ENCODE measurements at regions not wholly inside any gene's neighbourhood (a gene's known extent, or its start where the extent isn't known, plus 50 kb on each side); places are given as distances from the start of the nearest gene placed in this dataset.

GRCh38 chr4:104418286-104418685 is 76.4 kb downstream of the CXXC4 start:
- FAIRE-seq (no peak), DNase-seq (ENCODE audit: low spot score) (no peak)

GRCh38 chr4:104417357-104417882 is 77.3 kb downstream of the CXXC4 start:
- DNase-seq (ENCODE audit: low spot score) (no peak), FAIRE-seq (no peak)

GRCh38 chr4:104416725-104417356 is 77.9 kb downstream of the CXXC4 start:
- no peak for DNase-seq (ENCODE audit: low spot score)
- no peak for FAIRE-seq

DNA sequence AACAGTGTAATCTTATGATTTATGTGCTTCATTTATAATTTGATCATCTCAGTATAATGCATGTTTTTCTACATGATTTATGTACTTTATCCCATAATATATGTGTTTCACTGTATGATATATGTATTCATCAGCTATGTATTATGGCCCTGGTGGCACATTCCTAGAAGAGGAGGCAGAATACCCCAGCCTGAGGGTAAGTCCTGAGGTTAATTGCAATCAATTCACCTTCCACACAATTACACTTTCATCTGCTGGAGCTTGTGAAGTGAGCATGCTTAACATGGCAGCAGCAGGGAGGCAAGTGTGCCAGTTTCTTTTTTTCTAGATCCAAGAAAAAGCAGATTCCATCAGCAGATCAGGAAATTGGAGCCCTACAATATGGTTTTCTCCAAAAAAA is 81.2 kb downstream of the CXXC4 start:
- no peak for FAIRE-seq

DNA sequence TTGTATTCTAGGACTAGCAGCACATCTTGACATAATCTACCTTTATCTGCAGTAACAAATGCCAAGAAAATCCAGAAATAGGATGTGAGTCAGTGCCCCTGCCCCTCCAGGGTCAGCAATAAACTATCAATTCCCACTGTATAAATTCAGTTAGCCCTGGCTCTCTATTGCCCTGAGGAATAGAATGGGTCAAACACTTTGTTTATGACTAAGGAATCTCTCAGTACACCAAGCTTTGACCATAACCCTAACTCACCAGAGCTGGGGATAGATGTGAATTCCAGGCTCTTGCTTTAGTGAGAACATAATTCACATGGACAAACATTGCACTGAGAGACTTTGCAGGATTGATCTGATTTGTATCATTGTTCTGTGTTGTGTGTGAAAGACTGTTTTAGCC is 82.3 kb downstream of the CXXC4 start:
- FAIRE-seq: no peak
- DNase-seq (ENCODE audit: low spot score): no peak

More for the DNA sequence above, 81.2 kb downstream of the CXXC4 start:
- no peak for DNase-seq (ENCODE audit: low spot score)

GRCh38 chr4:104411502-104411901 is 83.2 kb downstream of the CXXC4 start:
- FAIRE-seq: peak; percentile 32

DNA sequence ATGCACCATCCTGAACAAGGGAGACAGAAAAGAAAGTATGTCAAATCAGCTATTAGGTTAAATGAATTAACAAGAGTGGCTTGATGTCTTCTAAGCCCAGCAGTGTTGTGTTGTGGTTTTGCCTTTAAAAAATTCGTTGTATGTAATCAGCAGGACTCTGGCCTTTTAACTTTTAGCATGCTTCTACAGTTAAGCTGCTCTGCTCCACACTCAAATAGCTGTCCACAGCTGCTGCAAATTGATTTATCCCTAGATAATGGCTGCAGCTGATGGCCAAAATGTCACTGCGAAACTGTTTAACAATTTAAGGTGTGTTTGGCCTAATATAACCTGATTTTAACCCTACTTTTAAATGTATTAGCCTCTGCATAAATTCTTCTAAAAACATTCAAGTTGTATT is 85.8 kb downstream of the CXXC4 start:
- FAIRE-seq (no peak), DNase-seq (ENCODE audit: low spot score) (no peak)

More at GRCh38 chr4:104411502-104411901, 83.2 kb downstream of the CXXC4 start:
- DNase-seq (ENCODE audit: low spot score): no peak

GRCh38 chr4:104404361-104404760 is 90.3 kb downstream of the CXXC4 start:
- no peak for FAIRE-seq
- no peak for DNase-seq (ENCODE audit: low spot score)

DNA sequence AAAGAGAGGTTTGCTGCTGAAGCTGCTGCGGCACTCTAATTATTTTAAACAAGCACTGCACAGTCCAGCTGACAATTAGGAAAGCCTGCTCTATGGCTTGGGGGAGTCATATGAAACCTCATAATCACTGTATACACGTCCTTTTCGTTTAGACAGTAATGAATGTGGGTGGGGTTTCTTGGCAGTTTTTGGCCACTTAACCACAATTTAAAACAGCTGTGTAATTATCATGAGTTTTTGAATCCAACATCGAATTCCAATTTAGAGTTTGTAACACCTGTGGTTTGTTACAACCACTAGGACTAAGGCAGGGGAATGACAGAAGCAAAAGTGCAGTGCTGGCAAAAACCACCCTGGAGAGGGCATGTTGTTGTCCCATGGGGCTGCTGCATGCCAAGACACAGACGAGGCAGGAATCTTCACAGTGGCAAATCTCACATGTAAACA is 99.5 kb downstream of the CXXC4 start:
- no peak for FAIRE-seq
- no peak for DNase-seq (ENCODE audit: low spot score)

- DNase-seq (ENCODE audit: low spot score) (no peak), FAIRE-seq (no peak)
Measured at GRCh38 chr4:104394406-104395167, 100.1 kb downstream of the CXXC4 start.

DNA sequence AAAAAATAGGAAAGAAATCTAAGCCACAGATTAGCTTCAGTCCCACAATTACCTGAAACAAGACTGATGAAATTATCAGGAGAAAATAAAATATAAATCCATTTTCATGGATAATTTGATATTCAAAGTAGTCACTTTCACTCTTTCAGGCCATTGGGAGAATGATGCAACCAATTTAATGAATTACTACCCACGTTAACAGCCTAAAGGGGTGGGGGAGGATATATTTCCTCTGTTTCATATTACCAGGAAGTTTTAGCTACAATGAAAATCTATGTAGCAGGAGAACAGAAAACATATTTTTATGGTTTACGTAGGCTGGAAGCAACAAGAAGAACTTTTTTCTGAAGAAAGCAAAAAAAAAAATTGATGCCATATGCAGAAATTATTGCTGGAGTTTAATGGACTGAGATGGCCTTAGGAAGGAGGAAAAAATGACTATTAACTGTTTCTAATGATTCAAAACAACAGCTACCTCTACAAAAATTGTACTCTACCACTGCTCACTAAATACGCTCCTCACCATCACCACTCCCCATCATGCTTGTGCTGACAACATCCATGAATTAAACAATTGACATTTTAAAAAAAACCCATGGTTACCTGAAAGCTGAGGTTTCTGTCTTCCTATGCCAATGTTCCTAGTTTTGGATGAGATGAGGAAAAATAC is 100.9 kb downstream of the CXXC4 start:
- FAIRE-seq (no peak), DNase-seq (ENCODE audit: low spot score) (no peak)

DNA sequence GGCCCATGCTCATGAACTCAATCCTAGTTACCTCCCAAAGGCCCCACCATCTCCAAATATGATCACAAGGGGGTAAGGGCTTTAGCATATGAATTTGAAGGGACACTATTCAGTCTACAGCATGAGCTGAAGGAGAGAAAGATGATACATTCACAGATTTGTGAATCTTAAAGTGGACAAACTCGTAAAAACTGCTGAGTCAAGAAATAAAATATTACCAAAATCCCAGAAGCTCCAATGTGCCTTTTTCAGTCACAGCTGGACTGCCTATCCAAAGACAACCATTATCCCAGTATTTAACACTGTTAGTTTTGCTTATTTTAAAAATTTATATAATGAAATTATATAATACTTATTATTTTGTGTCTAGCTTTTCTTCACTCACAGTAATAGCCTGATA is 109.0 kb downstream of the CXXC4 start:
- DNase-seq (ENCODE audit: low spot score) (no peak), FAIRE-seq (no peak)

DNA sequence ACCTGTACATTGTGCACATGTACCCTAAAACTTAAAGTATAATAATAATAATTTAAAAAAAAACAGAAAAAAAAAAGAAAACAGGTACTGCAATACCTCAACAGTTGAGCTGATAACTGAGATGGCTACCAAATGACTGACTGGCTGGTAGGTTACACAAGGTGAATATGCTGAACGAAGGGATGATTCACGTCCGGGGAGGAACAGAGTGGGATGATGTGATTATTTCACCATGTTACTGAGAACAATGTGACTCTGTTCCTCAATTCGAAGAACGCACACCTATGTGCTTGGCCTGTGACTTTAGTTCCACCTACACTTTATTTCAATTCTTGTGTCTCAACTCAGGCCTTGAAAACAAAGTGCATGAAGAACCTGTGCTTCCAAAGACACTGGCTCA is 111.7 kb downstream of the CXXC4 start:
- DNase-seq (ENCODE audit: low spot score) (peak; percentile 4), FAIRE-seq (no peak)

GRCh38 chr4:104381729-104382128 is 113.0 kb downstream of the CXXC4 start:
- FAIRE-seq (no peak), DNase-seq (ENCODE audit: low spot score) (no peak)

DNA sequence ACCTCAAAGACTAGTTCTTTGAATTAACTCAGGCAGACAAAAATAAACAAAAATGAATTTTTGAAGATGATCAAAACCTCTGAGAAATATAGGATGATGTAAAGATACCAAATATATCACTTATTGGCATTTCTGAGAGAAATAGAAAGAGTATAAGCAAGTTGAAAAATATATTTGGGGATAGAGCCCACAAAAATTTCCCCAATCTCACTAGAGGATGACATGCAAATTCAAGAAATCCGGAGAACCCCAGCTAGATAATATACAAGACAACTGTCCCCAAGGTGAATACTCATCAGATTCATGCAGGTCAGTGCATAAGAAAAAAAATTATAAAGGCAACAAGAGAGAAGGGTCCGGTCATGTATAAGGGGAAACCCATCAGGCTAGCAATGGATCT is 129.1 kb downstream of the CXXC4 start:
- FAIRE-seq (no peak), DNase-seq (ENCODE audit: low spot score) (no peak)

DNA sequence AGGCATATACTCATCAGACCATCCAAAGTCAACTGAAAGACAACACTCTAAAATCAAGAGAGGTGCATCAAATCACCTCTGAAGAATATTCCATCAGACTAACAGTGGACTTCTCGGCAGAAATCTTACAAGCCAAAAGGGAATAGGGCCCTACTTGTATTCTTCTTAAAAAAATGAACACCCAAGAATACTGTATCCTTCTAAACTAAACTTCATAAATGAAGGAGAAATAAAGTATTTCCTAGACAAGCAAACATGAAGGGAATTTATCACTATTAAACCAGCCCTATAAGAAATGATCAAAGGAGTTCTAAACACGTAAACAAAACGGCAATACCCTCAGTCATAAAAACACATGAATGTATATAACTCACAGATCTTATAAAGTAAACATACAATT is 141.2 kb downstream of the CXXC4 start:
- FAIRE-seq (no peak), DNase-seq (ENCODE audit: low spot score) (no peak)

DNA sequence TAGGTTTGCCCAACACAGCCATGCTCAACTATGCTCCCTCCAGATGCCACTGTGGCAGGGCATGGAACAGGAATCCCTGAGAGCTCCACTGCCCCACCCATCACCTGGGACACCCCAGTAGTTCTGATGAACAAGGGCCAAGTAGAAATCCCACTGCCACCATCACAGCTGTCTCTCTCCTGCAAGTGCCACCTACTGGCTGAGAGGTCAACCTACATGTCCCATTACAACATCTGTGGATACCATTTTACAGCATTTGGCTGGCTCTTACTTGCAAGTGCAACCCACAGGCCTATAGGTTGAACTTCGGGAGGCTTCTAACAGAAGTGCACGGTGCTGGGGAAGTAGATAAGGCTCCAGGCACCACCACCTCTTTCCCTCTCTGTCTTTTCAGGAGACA is 142.5 kb downstream of the CXXC4 start:
- DNase-seq (ENCODE audit: low spot score) (no peak), FAIRE-seq (no peak)

GRCh38 chr4:104351706-104352105 is 143.0 kb downstream of the CXXC4 start:
- no peak for FAIRE-seq
- peak; percentile 35 for DNase-seq (ENCODE audit: low spot score)

- DNase-seq (ENCODE audit: low spot score) (no peak), FAIRE-seq (no peak)
Measured at GRCh38 chr4:104345598-104346242, 149.0 kb downstream of the CXXC4 start.

DNA sequence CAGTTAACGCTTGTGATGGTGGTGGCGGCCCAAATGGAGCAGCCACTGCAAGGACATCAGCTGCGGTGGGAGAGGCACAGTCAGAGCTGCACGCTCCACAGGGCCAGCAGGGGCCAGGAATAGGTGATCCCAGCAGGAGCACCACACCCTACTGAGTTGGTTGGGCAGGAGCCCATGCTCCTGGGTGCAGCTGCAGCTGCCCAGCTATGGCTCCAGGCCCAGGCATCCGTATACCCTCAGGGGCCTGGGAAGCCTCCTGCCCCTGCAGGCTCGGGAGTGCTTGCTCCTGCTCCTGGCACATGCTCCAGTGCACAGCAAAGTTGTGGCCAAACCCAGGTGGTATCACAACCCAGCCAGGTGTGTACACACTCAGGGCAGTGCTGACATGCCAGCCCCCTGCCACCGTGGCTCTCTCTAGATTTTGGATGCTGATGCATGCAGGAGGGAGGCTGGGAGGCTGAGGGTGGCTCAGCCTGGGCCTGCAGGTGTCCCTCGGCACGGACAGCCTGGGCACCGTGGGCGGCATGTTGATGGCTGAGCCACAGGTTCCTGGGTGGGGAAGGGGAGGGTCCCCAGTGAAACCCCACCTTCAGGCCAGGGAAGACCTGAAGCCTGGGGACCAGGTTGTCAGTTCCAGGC is 150.2 kb downstream of the CXXC4 start:
- no peak for FAIRE-seq
- no peak for DNase-seq (ENCODE audit: low spot score)

- no peak for DNase-seq (ENCODE audit: low spot score)
- no peak for FAIRE-seq
Measured at GRCh38 chr4:104334410-104334809, 160.3 kb downstream of the CXXC4 start.

Data from urothelium cell line (cell line).